IMR-90 (cell line): ENCODE measurements at regions not wholly inside any gene's neighbourhood (a gene's known extent, or its start where the extent isn't known, plus 50 kb on each side); places are given as distances from the start of the nearest gene placed in this dataset.

ENCODE experiments used
- ATAC-seq: fragments of 200-7000 bp; cut with Tn5 transposase; 2 replicates; pipeline ENCODE4 v1.9.1; 2020; ENCODE audit warnings: low read depth, mild to moderate bottlenecking, moderate library complexity
- BruUV-seq: library from RNA; stranded (reverse); fragments of 400-500 nt; replicated peaks from 2 replicates; lab custom pipeline; 2021; lab: Mats Ljungman, UMichigan
- CTCF ChIA-PET: fragments of 300-600 bp; formaldehyde crosslinking; extraction: SDS; loops from one replicate; lab custom pipeline; 2021; ENCODE audit warnings: antibody characterized with exemption; lab: Yijun Ruan, JAX
- POLR2A ChIA-PET: fragments of 300-600 bp; sonication (Branson Sonifier 250); formaldehyde crosslinking; loops from one replicate; lab custom pipeline; 2022; ENCODE audit warnings: antibody characterized with exemption; ENCODE audit not compliant: unreplicated experiment; lab: Charles Lee
- DNase-seq: peaks from one replicate; pipeline ENCODE4 v3.0.0; 2013
- H2AFZ ChIP-seq: replicated peaks from 2 replicates; pipeline ENCODE3; 2013; ENCODE audit warnings: low read length, mild to moderate bottlenecking; ENCODE audit not compliant: poor library complexity
- H2AK5ac ChIP-seq: 2 replicates; pipeline ENCODE4 v1.6.1; 2013; ENCODE audit warnings: low read depth, low read length, inconsistent platforms
- H2AK9ac ChIP-seq: replicated peaks from 2 replicates; pipeline ENCODE3; 2013; ENCODE audit warnings: mild to moderate bottlenecking, low read depth, low read length, moderate library complexity; ENCODE audit not compliant: poor library complexity
- H2BK120ac ChIP-seq: 2 replicates; pipeline ENCODE4 v1.6.1; 2013; ENCODE audit warnings: low read depth, low read length, inconsistent platforms
- H2BK15ac ChIP-seq: 3 replicates; pipeline ENCODE4 v1.6.1; 2013; ENCODE audit warnings: low read depth, low read length, inconsistent platforms
- H2BK20ac ChIP-seq: 2 replicates; pipeline ENCODE4 v1.6.1; 2013; ENCODE audit warnings: low read depth, mild to moderate bottlenecking, inconsistent platforms, low read length, moderate library complexity
- H2BK5ac ChIP-seq: 2 replicates; pipeline ENCODE4 v1.6.1; 2013; ENCODE audit warnings: mild to moderate bottlenecking, low read depth, low read length, inconsistent platforms; ENCODE audit not compliant: poor library complexity, severe bottlenecking
- H3K14ac ChIP-seq: replicated peaks from 2 replicates; pipeline ENCODE4 v1.6.1; 2013; ENCODE audit warnings: low read depth, low read length, inconsistent platforms
- H3K18ac ChIP-seq: 2 replicates; pipeline ENCODE4 v1.6.1; 2013; ENCODE audit warnings: low read depth, low read length, control low read depth
- H3K23ac ChIP-seq: 2 replicates; pipeline ENCODE4 v1.6.1; 2013; ENCODE audit warnings: low read depth, low read length, inconsistent platforms
- H3K27ac ChIP-seq: 2 replicates; pipeline ENCODE4 v1.5.1; 2013; ENCODE audit warnings: mild to moderate bottlenecking, control low read depth, low read length; ENCODE audit not compliant: insufficient read depth
- H3K27me3 ChIP-seq: 2 replicates; pipeline ENCODE4 v1.6.1; 2013; ENCODE audit warnings: low read length; ENCODE audit not compliant: control insufficient read depth, insufficient read depth
- H3K36me3 ChIP-seq: 2 replicates; pipeline ENCODE4 v1.6.1; 2013; ENCODE audit warnings: low read length, mixed read lengths; ENCODE audit not compliant: control insufficient read depth, insufficient read depth
- H3K4ac ChIP-seq: 2 replicates; pipeline ENCODE4 v1.6.1; 2013; ENCODE audit warnings: low read depth, low read length, inconsistent platforms
- H3K4me1 ChIP-seq: 2 replicates; pipeline ENCODE4 v1.6.1; 2013; ENCODE audit warnings: low read length, mixed read lengths; ENCODE audit not compliant: control insufficient read depth, insufficient read depth
- H3K4me2 ChIP-seq: 2 replicates; pipeline ENCODE4 v1.6.1; 2013; ENCODE audit warnings: low read depth, mild to moderate bottlenecking, control low read depth, low read length, moderate library complexity
- H3K4me3 ChIP-seq: 2 replicates; pipeline ENCODE4 v1.5.1; 2013; ENCODE audit warnings: low read depth, mild to moderate bottlenecking, control low read depth, low read length, moderate library complexity; ENCODE audit not compliant: insufficient read depth
- H3K56ac ChIP-seq: 2 replicates; pipeline ENCODE4 v1.6.1; 2013; ENCODE audit warnings: low read length, inconsistent platforms; ENCODE audit not compliant: insufficient read depth; ENCODE audit errors: extremely low read depth
- H3K79me1 ChIP-seq, 2 experiments: 2 replicates each; pipeline ENCODE4 v1.6.1; 2013; ENCODE audit warnings: low read length in 2 of 2, inconsistent platforms in 1 of 2, low read depth in 1 of 2
- H3K9ac ChIP-seq: 2 replicates; pipeline ENCODE4 v1.6.1; 2013; ENCODE audit warnings: low read depth, low read length, control low read depth
- H3K9me1 ChIP-seq: 2 replicates; pipeline ENCODE4 v1.6.1; 2013; ENCODE audit warnings: low read length, inconsistent platforms; ENCODE audit not compliant: insufficient read depth
- H3K9me3 ChIP-seq: 2 replicates; pipeline ENCODE4 v1.6.1; 2013; ENCODE audit warnings: low read length; ENCODE audit not compliant: control insufficient read depth, insufficient read depth
- H4K20me1 ChIP-seq: 2 replicates; pipeline ENCODE4 v1.6.1; 2013; ENCODE audit warnings: low read length, inconsistent platforms; ENCODE audit not compliant: insufficient read depth
- H4K5ac ChIP-seq: 2 replicates; pipeline ENCODE4 v1.6.1; 2013; ENCODE audit warnings: mild to moderate bottlenecking, low read depth, low read length, control low read depth
- H4K8ac ChIP-seq, 2 experiments: 2 replicates each; pipeline ENCODE4 v1.6.1; 2013; ENCODE audit warnings: low read depth in 2 of 2, low read length in 2 of 2, control low read depth in 1 of 2, inconsistent platforms in 1 of 2
- H4K91ac ChIP-seq: 2 replicates; pipeline ENCODE4 v1.6.1; 2013; ENCODE audit warnings: low read depth, low read length, inconsistent platforms; ENCODE audit not compliant: insufficient read depth
- CEBPB ChIP-seq: IDR thresholded peaks from 2 replicates; pipeline ENCODE4 v1.6.1; 2012; ENCODE audit warnings: low read depth, low read length, improper control_type of control experiment
- MAFK ChIP-seq: IDR thresholded peaks from 2 replicates; pipeline ENCODE4 v1.6.1; 2012; ENCODE audit warnings: low read depth, low read length, improper control_type of control experiment
- MXI1 ChIP-seq: IDR thresholded peaks from 2 replicates; pipeline ENCODE4 v1.6.1; 2012; ENCODE audit warnings: low read depth, mild to moderate bottlenecking, low read length, moderate library complexity, borderline replicate concordance
- RAD21 ChIP-seq: IDR thresholded peaks from 2 replicates; pipeline ENCODE4 v1.6.1; 2012; ENCODE audit warnings: low read length, improper control_type of control experiment
- RFX5 ChIP-seq: IDR thresholded peaks from 2 replicates; pipeline ENCODE4 v1.8.0; 2012; ENCODE audit warnings: low read depth, mild to moderate bottlenecking, low read length, moderate library complexity
- WGBS, 2 experiments: methylation state at CpG; one replicate each; pipeline versions ENCODE4 v1.1.5 to v1.1.7; 2013; ENCODE audit warnings: missing lambda C conversion rate in 2 of 2; ENCODE audit not compliant: insufficient read length in 1 of 2; ENCODE audit errors: extremely low coverage in 2 of 2; 5-methylcytosine and 5-hydroxymethylcytosine counted together
- dilution Hi-C: fragments of 300-500 bp; cut with HindIII; formaldehyde crosslinking; loops from one replicate; pipeline ENCODE4 v1.14.3; 2018; ENCODE audit warnings: low sequenced_read_pairs; ENCODE audit not compliant: unreplicated experiment
- in situ Hi-C: fragments of 300-500 bp; cut with MboI; formaldehyde crosslinking; loops from 3 replicates; pipeline ENCODE4 v1.14.3; 2019; ENCODE audit warnings: low sequenced_read_pairs, inconsistent platforms, mixed read lengths
- intact Hi-C: fragments of 100-400 bp; cut with micrococcal nuclease; formaldehyde crosslinking; loops from 2 replicates; pipeline ENCODE4 v1.10.0; 2022
- TF ChIP-seq, protein P1 (sequence below): fragments of 150-350 bp; IDR thresholded peaks from 2 replicates; pipeline ENCODE4 v1.6.1; 2017; ENCODE audit warnings: mild to moderate bottlenecking, antibody characterized with exemption, low read length, low read depth

DNA sequence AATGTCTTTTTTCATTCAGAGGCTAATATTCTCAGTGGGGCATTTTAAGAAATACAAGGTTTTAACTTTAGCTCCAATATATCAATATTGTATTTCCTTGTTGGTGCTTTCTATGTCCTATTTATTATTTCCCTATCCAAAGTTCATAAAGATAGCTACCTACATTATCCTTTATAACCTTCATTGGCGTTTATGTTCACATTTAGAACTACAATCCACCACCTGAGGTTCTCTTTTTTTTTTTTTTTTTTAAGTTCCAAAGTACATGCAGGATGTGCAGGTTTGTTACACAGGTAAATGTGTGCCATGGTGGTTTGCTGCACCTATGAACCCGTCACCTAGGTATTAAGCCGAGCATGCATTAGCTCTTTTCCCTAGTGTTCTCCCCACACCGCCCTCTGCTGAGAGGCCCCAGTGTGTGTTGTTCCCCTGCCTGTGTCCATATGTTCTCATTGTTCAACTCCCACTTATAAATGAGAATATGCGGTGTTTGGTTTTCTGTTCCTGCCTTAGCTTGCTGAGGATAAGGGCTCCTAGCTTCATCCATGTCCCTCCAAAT is 694.6 kb downstream of the SUCLG1 start:
- H3K9me1 ChIP-seq, result no peaks in the 10 kb centered on the region
- H3K4me3 ChIP-seq, result no peak overlapping the region
- H2BK120ac ChIP-seq, result no peak overlapping the region
- H3K9me3 ChIP-seq, result no peaks in the 10 kb centered on the region
- no peak overlapping the region for H3K23ac ChIP-seq
- no peak overlapping the region for H2BK15ac ChIP-seq
- no peaks in the 10 kb centered on the region for H4K20me1 ChIP-seq
- H3K36me3 ChIP-seq, result no peaks in the 10 kb centered on the region
- H2AK9ac ChIP-seq, result no peak overlapping the region
- DNase-seq (no peak), ATAC-seq (no peak)
- H4K5ac ChIP-seq, result no peak overlapping the region
- no peak overlapping the region for H2AK5ac ChIP-seq
- in situ Hi-C loops (no loop called here), dilution Hi-C loops (no loop called here), intact Hi-C loops (no loop called here)
- H3K4me2 ChIP-seq, result no peak overlapping the region
- no peak overlapping the region for H4K8ac ChIP-seq
- POLR2A ChIA-PET, result no interaction called here
- H3K14ac ChIP-seq, result no peak overlapping the region
- no peak overlapping the region for H3K4ac ChIP-seq
- H3K9ac ChIP-seq, result no peak overlapping the region
- BruUV-seq, result no TSS peak
- H2BK5ac ChIP-seq, result no peak overlapping the region
- no peak overlapping the region for H3K27ac ChIP-seq
- no peak overlapping the region for H2AFZ ChIP-seq
- no peak overlapping the region for H3K18ac ChIP-seq
- no peak overlapping the region for H2BK20ac ChIP-seq
- H3K56ac ChIP-seq, result no peak overlapping the region
- no peaks in the 10 kb centered on the region for H3K4me1 ChIP-seq
- no peaks in the 10 kb centered on the region for H3K27me3 ChIP-seq
- no CpG with 5 or more reads among the region's 5 CpGs for WGBS, 2 experiments
- no peaks in the 10 kb centered on the region for H3K79me1 ChIP-seq
- no peak for TF ChIP-seq RAD21
- TF ChIP-seq, protein P1, sequence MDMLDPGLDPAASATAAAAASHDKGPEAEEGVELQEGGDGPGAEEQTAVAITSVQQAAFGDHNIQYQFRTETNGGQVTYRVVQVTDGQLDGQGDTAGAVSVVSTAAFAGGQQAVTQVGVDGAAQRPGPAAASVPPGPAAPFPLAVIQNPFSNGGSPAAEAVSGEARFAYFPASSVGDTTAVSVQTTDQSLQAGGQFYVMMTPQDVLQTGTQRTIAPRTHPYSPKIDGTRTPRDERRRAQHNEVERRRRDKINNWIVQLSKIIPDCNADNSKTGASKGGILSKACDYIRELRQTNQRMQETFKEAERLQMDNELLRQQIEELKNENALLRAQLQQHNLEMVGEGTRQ, result no peak
- no peak for TF ChIP-seq CEBPB
- no peak for TF ChIP-seq RFX5
- no peak for TF ChIP-seq MAFK
- TF ChIP-seq MXI1, result no peak
- CTCF ChIA-PET, result no interaction called here
- H4K91ac ChIP-seq, result no peak overlapping the region
